ENCODE measurements at regions not wholly inside any gene's neighbourhood (a gene's known extent, or its start where the extent isn't known, plus 50 kb on each side); places are given as distances from the start of the nearest gene placed in this dataset.

DNA sequence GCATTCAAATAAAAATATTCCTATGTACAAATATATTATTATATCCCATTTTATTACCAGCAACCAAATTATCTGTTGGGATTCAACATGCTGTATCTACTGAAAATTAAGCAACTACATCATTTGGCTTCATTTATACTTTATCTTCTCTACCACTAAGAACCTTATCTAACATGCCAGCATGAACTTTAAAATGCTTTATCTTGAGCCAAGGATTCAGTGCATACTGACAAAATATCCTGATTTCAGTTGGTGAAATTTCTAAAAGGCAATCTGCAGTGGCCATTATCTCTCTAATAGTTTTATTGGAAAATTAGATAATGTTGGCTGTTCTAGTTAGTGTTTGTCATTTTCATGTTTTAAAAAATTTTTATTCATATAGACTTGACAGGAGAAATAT lies 1149.9 kb downstream of the KCNT2 start:
- no peaks in the 10 kb centered on the region for H3K27me3 Mint-ChIP-seq
- no peak overlapping the region for H3K27ac Mint-ChIP-seq
- no peak overlapping the region for H3K4me3 Mint-ChIP-seq
- no peak for ATAC-seq
- H3K9me3 Mint-ChIP-seq = peaks cover 5% of the 10 kb centered on the region
- no peaks in the 10 kb centered on the region for H3K36me3 Mint-ChIP-seq
- H3K4me1 Mint-ChIP-seq = no peaks in the 10 kb centered on the region

DNA sequence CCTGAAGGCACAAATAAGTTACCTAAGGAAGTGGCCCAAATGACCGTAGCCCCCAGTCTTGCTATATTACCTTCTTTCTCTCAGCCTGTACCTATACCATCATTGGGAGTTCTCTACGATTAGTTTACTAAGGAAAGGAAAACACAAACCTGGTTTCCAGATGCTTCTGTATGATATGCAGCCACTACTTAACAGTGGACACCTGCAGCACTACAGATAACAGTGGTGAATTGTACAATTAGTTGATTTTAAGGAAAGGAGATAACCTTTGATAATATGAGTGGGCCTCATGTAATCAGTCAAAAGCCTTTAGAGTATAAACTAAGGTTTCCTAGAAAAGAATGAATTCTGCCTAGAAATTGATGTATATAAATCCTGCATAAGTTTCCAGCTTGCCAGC lies 1157.4 kb downstream of the KCNT2 start:
- H3K27ac Mint-ChIP-seq = no peak overlapping the region
- H3K4me1 Mint-ChIP-seq = no peaks in the 10 kb centered on the region
- H3K27me3 Mint-ChIP-seq = no peaks in the 10 kb centered on the region
- peaks cover 19% of the 10 kb centered on the region for H3K9me3 Mint-ChIP-seq
- H3K4me3 Mint-ChIP-seq = no peak overlapping the region
- H3K36me3 Mint-ChIP-seq = no peaks in the 10 kb centered on the region
- no peak for ATAC-seq

DNA sequence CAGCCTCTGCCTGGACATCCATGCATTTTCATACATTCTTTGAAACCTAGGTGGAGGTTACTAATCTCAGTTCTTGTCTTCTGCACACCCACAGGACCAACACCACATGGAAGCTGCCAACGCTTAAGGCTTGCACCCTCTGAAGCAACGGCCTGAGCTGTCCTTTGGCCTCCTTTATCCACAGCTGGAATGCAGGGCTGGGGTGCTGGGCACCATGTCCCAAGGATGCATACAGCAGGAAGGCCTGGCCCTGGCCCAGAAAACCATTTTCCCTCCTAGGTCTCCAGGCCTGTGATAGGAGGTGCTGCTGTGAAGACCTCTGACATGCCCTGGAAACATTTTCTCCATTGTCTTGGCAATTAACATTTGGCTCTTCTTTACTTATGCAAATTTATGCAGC lies 1168.6 kb downstream of the KCNT2 start:
- H3K4me1 Mint-ChIP-seq = no peaks in the 10 kb centered on the region
- no peaks in the 10 kb centered on the region for H3K36me3 Mint-ChIP-seq
- no peaks in the 10 kb centered on the region for H3K27me3 Mint-ChIP-seq
- ATAC-seq = no peak
- H3K27ac Mint-ChIP-seq = no peak overlapping the region
- no peak overlapping the region for H3K4me3 Mint-ChIP-seq
- no peaks in the 10 kb centered on the region for H3K9me3 Mint-ChIP-seq

DNA sequence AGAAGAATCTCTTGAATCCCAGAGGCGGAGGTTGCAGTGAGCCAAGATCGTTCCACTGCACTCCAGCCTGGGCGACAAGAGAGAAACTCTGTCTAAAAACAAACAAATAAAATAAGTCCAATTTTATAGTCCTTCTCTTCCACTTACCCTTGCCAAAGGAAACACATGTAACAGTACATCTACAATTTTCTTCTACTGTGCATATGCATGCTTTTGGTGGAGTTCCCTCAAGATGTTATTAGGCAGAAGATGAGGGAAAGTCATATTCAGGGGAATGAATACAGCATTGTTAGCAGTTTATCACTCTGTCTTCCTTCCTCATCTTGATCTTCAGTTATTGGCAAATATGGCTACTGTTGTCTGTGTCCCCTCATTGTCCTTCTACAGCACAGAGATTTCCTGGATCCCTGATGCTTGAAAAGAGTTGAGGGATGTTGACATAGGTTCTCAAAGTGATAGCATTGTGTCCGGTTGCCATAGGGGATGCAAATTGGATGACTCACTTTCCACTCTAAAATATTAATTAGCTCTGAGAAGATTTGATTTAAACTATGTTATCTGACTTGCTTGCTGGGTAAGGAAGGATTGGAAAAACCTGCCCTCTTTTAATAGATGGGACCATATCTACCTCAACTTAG lies 1173.6 kb downstream of the KCNT2 start:
- H3K9me3 Mint-ChIP-seq = peaks cover 2% of the 10 kb centered on the region
- no peaks in the 10 kb centered on the region for H3K27me3 Mint-ChIP-seq
- no peaks in the 10 kb centered on the region for H3K36me3 Mint-ChIP-seq
- no peaks in the 10 kb centered on the region for H3K4me1 Mint-ChIP-seq
- ATAC-seq = no peak
- H3K4me3 Mint-ChIP-seq = no peak overlapping the region
- no peak overlapping the region for H3K27ac Mint-ChIP-seq

DNA sequence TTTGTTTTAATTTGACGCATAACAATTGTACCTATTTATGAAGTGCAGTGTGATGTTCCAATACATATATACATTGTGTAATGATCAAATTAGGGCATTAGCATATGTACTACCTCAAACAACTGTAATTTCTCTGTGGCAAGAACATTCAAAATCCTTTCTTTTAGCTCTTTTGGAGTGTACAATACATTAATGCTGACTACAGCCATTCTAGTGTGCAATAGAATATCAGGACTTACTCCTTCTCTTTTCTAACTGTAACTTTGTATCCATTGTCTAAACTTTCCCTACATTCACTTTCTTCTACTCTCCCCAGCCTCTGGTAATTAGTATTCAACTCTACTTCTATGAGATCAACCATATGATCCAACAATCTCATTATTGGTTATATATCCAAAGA lies 1177.4 kb downstream of the KCNT2 start:
- Mint-ChIP-seq H3K27me3 (no peaks in the 10 kb centered on the region), H3K4me3 (no peak overlapping the region), H3K36me3 (no peaks in the 10 kb centered on the region), H3K4me1 (no peaks in the 10 kb centered on the region), H3K27ac (no peak overlapping the region), H3K9me3 (peaks cover 2% of the 10 kb centered on the region)
- no peak for ATAC-seq

DNA sequence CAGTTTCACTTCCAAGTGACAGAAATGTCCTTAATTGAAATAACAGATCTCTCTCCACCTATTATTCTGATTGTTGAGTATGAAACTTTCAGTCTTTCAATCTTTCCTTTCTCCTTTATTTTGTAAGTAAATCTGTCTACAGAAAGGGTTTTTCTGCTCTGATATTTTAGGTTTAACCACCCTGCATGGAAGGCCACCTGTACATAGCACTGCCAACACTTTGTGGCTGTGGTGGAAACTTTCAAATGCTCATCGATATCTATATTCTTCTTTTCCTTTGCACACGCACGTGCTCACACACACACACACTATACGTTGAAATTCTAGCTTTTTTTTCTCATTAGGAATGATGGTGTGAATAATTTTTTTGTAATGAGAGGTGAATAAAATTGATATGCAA lies 1179.3 kb downstream of the KCNT2 start:
- ATAC-seq = no peak
- Mint-ChIP-seq H3K36me3 (no peaks in the 10 kb centered on the region), H3K9me3 (no peaks in the 10 kb centered on the region), H3K27me3 (no peaks in the 10 kb centered on the region), H3K4me3 (no peak overlapping the region), H3K4me1 (no peaks in the 10 kb centered on the region), H3K27ac (no peak overlapping the region)

DNA sequence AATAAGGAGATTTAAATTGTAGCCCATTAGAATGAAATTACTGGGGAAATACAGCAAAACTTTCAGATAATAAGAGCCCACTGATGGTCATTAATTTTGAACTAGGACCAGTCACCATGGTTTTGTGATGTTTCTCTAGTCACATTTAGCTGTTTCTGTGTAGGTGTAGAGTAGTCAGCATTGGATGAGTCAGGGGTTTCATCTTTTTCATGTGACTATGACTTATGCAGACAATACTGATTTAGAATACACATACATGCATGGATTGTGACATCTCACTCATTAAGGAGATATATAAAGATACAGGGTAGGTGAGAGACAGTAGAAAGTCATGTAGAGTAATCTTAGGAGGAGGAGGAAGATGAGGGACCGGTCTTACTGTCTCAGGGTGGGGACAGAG lies 1192.7 kb downstream of the KCNT2 start:
- Mint-ChIP-seq H3K36me3 (no peaks in the 10 kb centered on the region), H3K4me3 (no peak overlapping the region), H3K9me3 (peaks cover 3% of the 10 kb centered on the region), H3K27ac (no peak overlapping the region), H3K4me1 (no peaks in the 10 kb centered on the region), H3K27me3 (no peaks in the 10 kb centered on the region)
- ATAC-seq = no peak

DNA sequence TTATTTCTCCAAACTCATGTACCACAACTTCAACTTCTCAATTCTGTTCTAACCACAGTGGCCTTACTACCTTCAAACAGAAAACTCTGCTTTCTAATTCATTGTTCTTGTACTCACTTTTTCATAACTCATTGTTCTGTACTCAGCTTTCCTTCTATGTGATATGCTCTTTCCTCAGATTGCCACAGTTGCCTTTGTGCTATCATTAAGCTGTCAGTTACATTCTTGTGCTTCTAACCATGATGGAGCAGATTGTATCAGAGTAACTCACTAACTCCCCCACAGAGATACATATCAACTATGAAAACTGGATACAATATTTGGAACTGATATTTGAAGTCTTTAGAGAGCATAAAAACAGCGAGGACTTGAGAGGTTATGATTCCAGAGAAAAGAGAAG lies 1213.7 kb downstream of the KCNT2 start:
- no peaks in the 10 kb centered on the region for H3K36me3 Mint-ChIP-seq
- H3K9me3 Mint-ChIP-seq = peaks cover under 1% of the 10 kb centered on the region
- no peak overlapping the region for H3K27ac Mint-ChIP-seq
- H3K4me3 Mint-ChIP-seq = no peak overlapping the region
- H3K4me1 Mint-ChIP-seq = no peaks in the 10 kb centered on the region
- H3K27me3 Mint-ChIP-seq = no peaks in the 10 kb centered on the region
- ATAC-seq = no peak

DNA sequence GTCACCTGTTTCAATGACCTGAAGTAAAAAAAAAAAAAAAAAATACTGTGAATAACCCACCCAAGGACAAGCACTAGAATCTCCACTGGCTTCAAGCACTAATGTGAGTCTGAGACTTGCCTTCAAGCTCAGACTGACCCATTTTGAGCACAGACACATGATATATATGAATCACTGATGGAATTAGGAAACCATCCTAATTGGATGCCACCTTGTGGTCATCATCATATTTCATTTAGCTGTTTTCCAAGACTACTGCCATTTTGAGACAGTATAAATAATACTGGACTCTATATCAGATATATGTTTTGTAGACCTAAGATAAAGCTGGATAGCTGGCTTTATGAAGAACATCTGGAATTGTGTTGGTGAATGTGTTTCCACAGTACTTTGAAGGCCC lies 1232.0 kb downstream of the KCNT2 start:
- Mint-ChIP-seq H3K36me3 (no peaks in the 10 kb centered on the region), H3K27me3 (no peaks in the 10 kb centered on the region), H3K9me3 (no peaks in the 10 kb centered on the region), H3K4me3 (no peak overlapping the region), H3K4me1 (no peaks in the 10 kb centered on the region), H3K27ac (no peak overlapping the region)
- no peak for ATAC-seq

DNA sequence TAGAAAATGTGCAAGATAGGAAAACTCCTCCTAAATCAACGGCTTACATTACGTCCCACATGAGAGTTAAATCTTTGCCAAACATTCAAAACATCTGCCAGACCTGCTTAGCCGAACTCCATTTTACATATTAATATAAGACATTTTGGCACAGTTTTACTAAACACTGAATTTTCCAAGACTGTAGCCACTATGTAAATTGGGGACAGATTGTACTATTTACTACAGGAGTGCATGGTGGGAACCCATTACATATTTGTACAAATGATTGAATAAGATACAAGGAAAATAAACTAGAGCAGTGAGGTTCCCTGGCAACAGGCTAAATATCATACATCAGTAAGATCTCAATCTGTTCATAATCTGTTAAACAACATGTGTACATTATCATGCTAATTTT lies 1234.4 kb downstream of the KCNT2 start:
- no peak for ATAC-seq
- H3K9me3 Mint-ChIP-seq = peaks cover 2% of the 10 kb centered on the region
- no peaks in the 10 kb centered on the region for H3K36me3 Mint-ChIP-seq
- H3K4me1 Mint-ChIP-seq = no peaks in the 10 kb centered on the region
- H3K4me3 Mint-ChIP-seq = no peak overlapping the region
- no peak overlapping the region for H3K27ac Mint-ChIP-seq
- H3K27me3 Mint-ChIP-seq = no peaks in the 10 kb centered on the region

DNA sequence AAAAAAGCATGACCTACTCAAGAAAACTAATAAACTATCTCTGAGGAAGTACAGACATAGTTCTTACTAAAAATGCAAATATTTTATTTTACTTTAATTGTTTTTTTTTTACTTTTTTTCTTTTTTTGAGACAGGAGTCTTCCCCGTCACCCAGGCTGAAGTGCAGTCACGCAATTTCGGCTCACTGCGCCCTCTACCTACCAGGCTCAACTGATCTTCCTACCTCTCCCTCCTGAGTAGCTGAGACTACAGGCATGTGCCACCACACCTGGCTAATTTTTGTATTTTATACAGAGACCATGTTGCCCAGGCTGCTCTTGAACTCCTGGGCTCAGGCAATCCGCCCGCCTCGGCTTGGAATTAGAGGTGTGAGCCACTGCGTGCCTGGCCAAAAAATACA lies 1263.1 kb downstream of the KCNT2 start:
- ATAC-seq = no peak
- H3K4me1 Mint-ChIP-seq = no peaks in the 10 kb centered on the region
- H3K36me3 Mint-ChIP-seq = no peaks in the 10 kb centered on the region
- no peak overlapping the region for H3K27ac Mint-ChIP-seq
- no peak overlapping the region for H3K4me3 Mint-ChIP-seq
- no peaks in the 10 kb centered on the region for H3K9me3 Mint-ChIP-seq
- H3K27me3 Mint-ChIP-seq = no peaks in the 10 kb centered on the region

DNA sequence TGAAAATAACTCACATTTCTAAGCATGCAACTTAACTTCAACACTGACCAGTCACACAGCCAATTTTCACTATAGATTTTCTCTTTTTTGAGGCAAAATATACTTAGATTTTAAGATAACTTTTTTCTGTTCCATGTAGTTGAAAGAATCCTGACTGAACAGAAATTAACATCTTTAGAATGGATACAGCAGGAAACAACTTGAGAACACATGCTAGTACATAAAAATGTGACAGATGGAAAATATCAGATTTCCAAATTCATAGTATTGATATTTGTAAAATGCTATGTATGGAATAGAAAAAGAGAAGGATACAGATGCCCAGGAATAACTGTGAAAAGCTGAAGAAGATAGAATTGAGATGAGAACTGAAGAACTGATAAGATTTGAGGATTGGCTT lies 1270.6 kb downstream of the KCNT2 start:
- Mint-ChIP-seq H3K27me3 (no peaks in the 10 kb centered on the region), H3K27ac (no peak overlapping the region), H3K4me1 (no peaks in the 10 kb centered on the region), H3K36me3 (no peaks in the 10 kb centered on the region), H3K9me3 (no peaks in the 10 kb centered on the region), H3K4me3 (no peak overlapping the region)
- no peak for ATAC-seq

DNA sequence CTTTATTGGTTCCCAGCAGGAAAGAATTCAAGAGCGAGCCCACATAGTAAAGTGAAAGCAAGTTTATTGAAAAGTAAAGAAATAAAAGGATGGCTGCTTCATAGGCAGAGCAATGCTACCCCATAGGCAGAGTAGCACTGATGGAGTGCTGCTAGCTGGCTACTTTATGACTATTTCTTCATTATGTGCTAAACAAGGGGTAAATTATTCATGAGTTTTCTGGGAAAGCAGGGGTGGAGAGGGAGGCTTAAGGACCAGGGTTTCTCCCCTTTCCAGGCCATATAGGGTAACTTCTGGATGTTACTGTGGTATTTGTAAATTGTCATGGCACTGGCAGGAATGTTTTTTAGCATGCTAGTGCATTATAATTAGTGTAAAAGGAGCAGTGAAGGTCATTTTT lies 1271.4 kb downstream of the KCNT2 start:
- Mint-ChIP-seq H3K36me3 (no peaks in the 10 kb centered on the region), H3K27ac (no peak overlapping the region), H3K4me1 (no peaks in the 10 kb centered on the region), H3K9me3 (no peaks in the 10 kb centered on the region), H3K27me3 (no peaks in the 10 kb centered on the region), H3K4me3 (no peak overlapping the region)
- ATAC-seq = no peak

DNA sequence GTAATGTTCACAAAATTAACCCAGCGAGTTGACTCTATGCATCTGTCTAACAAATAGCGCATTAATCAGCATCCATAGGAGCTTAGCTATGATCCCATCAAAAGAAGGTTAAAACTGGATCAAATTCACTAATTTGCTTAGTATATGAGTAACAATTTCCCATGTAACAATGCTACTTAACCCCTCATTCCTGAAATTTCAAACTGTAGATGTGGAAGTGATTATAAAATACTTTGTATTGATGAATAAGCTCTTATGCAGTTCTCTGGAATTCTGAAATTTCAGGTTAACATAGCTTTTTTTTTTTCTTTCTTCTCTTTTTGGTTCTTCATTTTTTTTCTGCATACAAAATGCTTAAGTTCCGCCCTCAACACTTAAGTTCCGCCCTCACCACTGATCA lies 1272.7 kb downstream of the KCNT2 start:
- no peaks in the 10 kb centered on the region for H3K9me3 Mint-ChIP-seq
- H3K36me3 Mint-ChIP-seq = no peaks in the 10 kb centered on the region
- H3K4me1 Mint-ChIP-seq = no peaks in the 10 kb centered on the region
- no peak overlapping the region for H3K4me3 Mint-ChIP-seq
- H3K27ac Mint-ChIP-seq = no peak overlapping the region
- no peak for ATAC-seq
- H3K27me3 Mint-ChIP-seq = no peaks in the 10 kb centered on the region

DNA sequence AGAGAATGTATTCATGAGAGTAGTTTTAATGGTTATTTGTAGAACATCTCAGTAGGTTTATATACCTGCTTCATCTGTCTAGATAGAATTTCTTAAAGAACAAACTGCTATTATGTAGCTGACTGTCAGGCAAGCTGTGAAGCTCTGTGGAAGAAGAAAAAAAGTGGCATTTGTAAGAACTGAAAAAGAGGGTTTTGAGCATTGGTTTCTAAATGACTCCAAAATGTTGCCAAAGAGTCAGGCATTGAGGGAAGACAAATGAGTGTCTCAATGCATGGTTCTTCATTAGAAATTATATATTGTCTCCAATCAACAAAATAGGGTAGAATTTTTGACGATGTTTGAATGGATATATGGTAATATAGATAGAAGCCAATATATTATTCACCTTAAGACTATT lies 1276.1 kb downstream of the KCNT2 start:
- Mint-ChIP-seq H3K4me1 (no peaks in the 10 kb centered on the region), H3K9me3 (no peaks in the 10 kb centered on the region), H3K27ac (no peak overlapping the region), H3K36me3 (no peaks in the 10 kb centered on the region), H3K4me3 (no peak overlapping the region), H3K27me3 (no peaks in the 10 kb centered on the region)
- ATAC-seq = no peak

DNA sequence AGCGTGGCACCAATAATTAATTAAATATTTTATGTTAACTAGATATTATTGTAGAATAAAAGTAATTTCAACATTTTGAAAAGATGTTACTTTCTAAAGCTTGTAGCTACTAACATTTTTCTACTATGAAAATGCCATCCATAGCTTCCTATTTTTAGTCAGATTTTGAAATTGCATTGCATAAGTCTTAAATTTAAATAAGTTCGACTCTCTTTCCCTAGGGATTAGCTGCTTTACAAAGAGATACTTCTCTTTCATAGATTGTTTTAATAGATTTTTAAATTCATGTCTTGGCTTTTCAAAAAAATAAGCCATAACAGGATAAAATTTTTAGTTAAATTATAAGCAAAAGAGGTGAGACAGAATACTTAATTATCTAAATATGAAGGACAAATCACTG lies 1279.6 kb downstream of the KCNT2 start:
- Mint-ChIP-seq H3K9me3 (peaks cover 5% of the 10 kb centered on the region), H3K4me1 (no peaks in the 10 kb centered on the region), H3K36me3 (no peaks in the 10 kb centered on the region), H3K27me3 (no peaks in the 10 kb centered on the region), H3K4me3 (no peak overlapping the region), H3K27ac (no peak overlapping the region)
- no peak for ATAC-seq

DNA sequence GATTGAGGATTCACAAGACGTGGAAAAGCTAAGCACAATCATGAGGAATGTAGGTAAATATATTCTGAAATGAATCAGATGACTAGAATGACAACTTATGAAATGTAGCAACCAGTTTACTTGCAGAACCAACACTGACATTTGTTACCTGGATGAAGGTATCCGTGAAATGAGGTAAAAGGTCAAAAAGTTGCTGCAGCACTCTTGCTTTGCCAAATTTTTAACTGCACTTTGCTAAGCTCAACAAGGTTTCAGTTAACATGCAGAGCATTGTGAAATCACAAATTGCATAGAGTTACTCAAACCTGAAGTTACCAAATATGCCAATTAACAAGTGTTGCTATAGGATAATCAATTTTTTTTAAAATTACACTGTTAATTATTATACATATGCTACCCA lies 1280.1 kb downstream of the KCNT2 start:
- Mint-ChIP-seq H3K27me3 (no peaks in the 10 kb centered on the region), H3K36me3 (no peaks in the 10 kb centered on the region), H3K4me1 (no peaks in the 10 kb centered on the region), H3K4me3 (no peak overlapping the region), H3K9me3 (peaks cover 5% of the 10 kb centered on the region), H3K27ac (no peak overlapping the region)
- no peak for ATAC-seq

Data from stimulated activated memory B cell treated with anti-CD40 and anti-IgM and Interleukin-4, amounts not matched to agents 10 μg/mL and 1 μg/mL and 100 μg/mL, for 72 hours (primary cell).